GM12892 (cell line): ENCODE measurements at regions not wholly inside any gene's neighbourhood (a gene's known extent, or its start where the extent isn't known, plus 50 kb on each side); places are given as distances from the start of the nearest gene placed in this dataset.

Source experiments
- POLR2A ChIP-seq: IDR thresholded peaks from 2 replicates; pipeline ENCODE4 v1.6.1; 2011; ENCODE audit warnings: low read depth, low read length, control low read depth
- POLR2AphosphoS5 ChIP-seq: IDR thresholded peaks from 2 replicates; pipeline ENCODE4 v1.6.1; 2011; ENCODE audit warnings: low read depth, low read length, control low read depth
- TAF1 ChIP-seq: IDR thresholded peaks from 2 replicates; pipeline ENCODE4 v1.6.1; 2011; ENCODE audit warnings: low read depth, mild to moderate bottlenecking, control low read depth, low read length, borderline replicate concordance

DNA sequence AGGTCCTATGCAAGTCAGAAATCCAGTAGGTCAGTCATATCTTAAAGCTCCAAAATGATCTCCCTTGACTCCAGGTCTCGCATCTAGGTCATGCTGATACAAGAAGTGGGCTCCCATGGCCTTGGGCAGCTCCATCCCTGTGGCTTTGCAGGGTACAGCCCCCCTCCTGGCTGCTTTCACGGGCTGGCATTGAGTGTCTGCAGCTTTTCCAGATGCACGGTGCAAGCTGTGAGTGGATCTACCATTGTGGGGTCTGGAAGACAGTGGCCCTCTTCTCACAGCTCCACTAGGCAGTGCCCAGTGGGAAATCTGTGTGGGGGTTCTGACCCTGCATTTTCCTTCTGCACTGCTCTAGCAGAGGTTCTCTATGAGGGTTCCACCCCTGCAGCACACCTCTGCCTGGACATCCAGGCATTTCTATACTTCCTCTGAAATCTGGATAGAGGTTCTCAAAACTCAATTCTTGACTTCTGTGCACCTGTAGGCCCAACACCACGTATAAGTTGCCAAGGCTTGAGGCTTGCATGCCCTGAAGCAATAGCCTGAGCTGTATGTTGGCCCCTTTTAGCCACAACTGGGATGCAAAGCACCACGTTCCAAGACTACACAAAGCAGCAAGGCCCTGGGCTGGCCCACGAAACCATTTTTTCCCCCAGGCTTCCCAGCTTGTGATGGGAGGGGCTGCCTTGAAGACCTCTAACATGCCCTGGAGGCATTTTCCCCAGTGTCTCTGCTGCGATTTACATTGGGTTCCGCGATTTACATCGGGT is 472.7 kb downstream of the NPHP4 start:
- TF ChIP-seq TAF1 (no peak), POLR2AphosphoS5 (no peak), POLR2A (no peak)
